Activated naive CD4-positive, alpha-beta T cell treated with anti-CD3 and anti-CD28 coated beads, Interleukin-2, amount 10 ng/mL, durations not matched to agents 7 days and 5 days (primary cell): ENCODE measurements at regions not wholly inside any gene's neighbourhood (a gene's known extent, or its start where the extent isn't known, plus 50 kb on each side); places are given as distances from the start of the nearest gene placed in this dataset.
"Not testable (repeated sequence)": the region's sequence is repeated elsewhere in the genome, so short reads cannot be mapped to it uniquely, and the experiment has no call there.

Experiments used
- CTCF ChIA-PET: fragments of 350-600 bp; sonication (Branson Sonifier 250); formaldehyde crosslinking; loops from one replicate; lab custom pipeline; 2021; ENCODE audit warnings: antibody characterized with exemption; lab: Charles Lee
- DNase-seq: peaks from one replicate; pipeline ENCODE4 v3.0.0-alpha.2; 2020
- H3K27ac Mint-ChIP-seq: one replicate; pipeline ENCODE4 v1.8.0; 2021; ENCODE audit warnings: mild to moderate bottlenecking, moderate library complexity, mixed read lengths
- H3K27me3 Mint-ChIP-seq: one replicate; pipeline ENCODE4 v1.8.0; 2021; ENCODE audit warnings: mild to moderate bottlenecking, mixed read lengths
- H3K36me3 Mint-ChIP-seq: one replicate; pipeline ENCODE4 v1.8.0; 2021; ENCODE audit warnings: mixed read lengths
- H3K4me1 Mint-ChIP-seq: one replicate; pipeline ENCODE4 v1.8.0; 2021; ENCODE audit warnings: mixed read lengths
- H3K4me3 Mint-ChIP-seq: one replicate; pipeline ENCODE4 v1.8.0; 2021; ENCODE audit warnings: mild to moderate bottlenecking, moderate library complexity, mixed read lengths
- H3K9me3 Mint-ChIP-seq: one replicate; pipeline ENCODE4 v1.8.0; 2021; ENCODE audit warnings: mixed read lengths

DNA sequence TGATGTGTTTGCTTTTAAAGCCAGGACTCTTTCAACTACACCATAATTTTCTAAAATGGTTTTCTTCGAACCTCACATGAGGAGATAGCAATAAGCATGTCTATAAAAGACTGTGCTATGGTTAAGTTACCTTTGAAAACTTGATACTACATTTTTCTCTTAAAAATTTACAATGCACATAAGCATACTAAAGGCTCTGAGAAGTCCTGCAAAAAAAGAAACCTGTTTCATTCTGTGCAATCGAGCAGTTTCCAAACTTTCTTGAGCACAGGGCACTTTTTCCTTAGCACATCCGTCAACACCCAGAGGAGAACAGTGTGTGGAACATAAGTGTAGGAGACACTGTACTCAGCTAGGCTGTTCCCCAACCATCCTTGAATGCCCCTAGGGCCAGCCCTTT lies 144.1 kb upstream of the ARHGAP20 start:
- no peak overlapping the region for H3K27ac Mint-ChIP-seq
- H3K4me3 Mint-ChIP-seq, result no peak overlapping the region
- no peaks in the 10 kb centered on the region for H3K36me3 Mint-ChIP-seq
- no peaks in the 10 kb centered on the region for H3K4me1 Mint-ChIP-seq
- no peak for DNase-seq
- H3K27me3 Mint-ChIP-seq, result peaks cover 4% of the 10 kb centered on the region
- CTCF ChIA-PET, result no interaction called here
- H3K9me3 Mint-ChIP-seq, result no peaks in the 10 kb centered on the region

DNA sequence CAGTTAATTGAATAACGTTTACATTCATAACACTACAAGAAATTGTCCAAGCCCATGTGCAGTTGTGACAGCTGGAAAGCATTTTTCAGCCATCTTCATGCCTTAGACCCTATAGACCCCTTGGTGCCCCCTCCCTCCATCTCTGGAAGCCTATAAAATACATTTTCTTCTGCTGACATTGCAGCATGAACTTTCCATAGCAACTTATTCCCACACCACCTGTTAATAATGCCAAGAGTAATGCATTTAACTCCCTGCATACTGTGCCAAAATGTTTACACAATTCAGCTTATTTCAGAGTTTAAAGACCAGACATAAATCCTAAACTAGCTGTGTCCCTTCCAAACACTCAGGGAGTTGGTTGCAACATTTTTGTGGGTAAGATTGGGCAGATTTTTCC lies 143.0 kb upstream of the ARHGAP20 start:
- H3K4me1 Mint-ChIP-seq, result no peaks in the 10 kb centered on the region
- H3K27ac Mint-ChIP-seq, result no peak overlapping the region
- no peaks in the 10 kb centered on the region for H3K36me3 Mint-ChIP-seq
- no peak for DNase-seq
- CTCF ChIA-PET, result no interaction called here
- H3K4me3 Mint-ChIP-seq, result no peak overlapping the region
- no peaks in the 10 kb centered on the region for H3K9me3 Mint-ChIP-seq
- peaks cover 4% of the 10 kb centered on the region for H3K27me3 Mint-ChIP-seq

DNA sequence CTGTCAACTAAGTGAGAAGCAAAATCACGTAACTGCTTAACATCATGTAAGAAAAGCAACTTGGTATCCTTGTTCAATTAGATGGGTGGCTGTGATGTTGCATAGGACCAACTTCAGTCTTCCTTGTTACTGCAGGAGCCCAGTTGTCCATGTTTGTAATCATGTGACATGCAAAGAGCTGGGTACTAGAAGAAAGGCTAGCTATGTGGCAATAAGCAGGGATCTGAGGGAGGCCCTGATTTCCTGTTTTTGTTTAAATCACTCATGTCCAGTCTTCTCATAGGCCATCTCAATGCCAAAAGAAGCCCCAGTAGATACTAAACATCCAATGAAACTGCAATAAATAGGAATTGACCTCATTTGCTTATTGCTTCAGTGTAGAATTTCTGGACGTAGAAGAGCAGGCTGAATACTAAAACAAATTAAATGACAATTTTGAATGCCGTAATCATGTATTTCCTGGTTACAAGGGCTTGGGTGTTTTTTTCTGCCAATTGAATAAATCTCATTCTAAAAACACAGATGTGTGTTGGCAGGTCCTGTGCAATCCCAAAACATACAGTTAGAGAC lies 140.8 kb upstream of the ARHGAP20 start:
- H3K4me3 Mint-ChIP-seq, result no peak overlapping the region
- CTCF ChIA-PET, result no interaction called here
- H3K9me3 Mint-ChIP-seq, result peaks cover 1% of the 10 kb centered on the region
- DNase-seq, result no peak
- H3K36me3 Mint-ChIP-seq, result no peaks in the 10 kb centered on the region
- no peak overlapping the region for H3K27ac Mint-ChIP-seq
- peaks cover 4% of the 10 kb centered on the region for H3K27me3 Mint-ChIP-seq
- H3K4me1 Mint-ChIP-seq, result no peaks in the 10 kb centered on the region

DNA sequence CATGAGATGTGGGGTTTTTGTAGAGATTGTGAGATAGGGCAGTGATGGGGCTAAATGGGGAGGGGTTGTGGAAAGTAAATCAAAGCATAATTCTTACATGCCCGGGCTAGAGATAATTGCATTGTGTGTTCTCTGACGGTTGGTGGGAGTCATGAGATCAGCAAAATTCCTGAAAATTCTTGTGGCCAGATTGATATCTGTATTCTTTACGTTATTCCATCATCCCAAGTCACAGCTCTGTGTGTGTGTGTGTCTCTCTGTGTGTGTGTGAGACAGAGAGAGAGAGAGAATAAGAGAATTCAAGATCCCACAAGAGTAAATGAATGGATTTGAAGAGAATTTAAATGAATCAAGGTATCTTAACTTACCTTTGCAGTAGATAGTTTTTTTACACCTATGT lies 138.6 kb upstream of the ARHGAP20 start:
- H3K4me1 Mint-ChIP-seq, result no peaks in the 10 kb centered on the region
- H3K27me3 Mint-ChIP-seq, result peaks cover 4% of the 10 kb centered on the region
- H3K36me3 Mint-ChIP-seq, result no peaks in the 10 kb centered on the region
- peaks cover 1% of the 10 kb centered on the region for H3K9me3 Mint-ChIP-seq
- H3K4me3 Mint-ChIP-seq, result no peak overlapping the region
- no peak for DNase-seq
- CTCF ChIA-PET, result no interaction called here
- H3K27ac Mint-ChIP-seq, result no peak overlapping the region

DNA sequence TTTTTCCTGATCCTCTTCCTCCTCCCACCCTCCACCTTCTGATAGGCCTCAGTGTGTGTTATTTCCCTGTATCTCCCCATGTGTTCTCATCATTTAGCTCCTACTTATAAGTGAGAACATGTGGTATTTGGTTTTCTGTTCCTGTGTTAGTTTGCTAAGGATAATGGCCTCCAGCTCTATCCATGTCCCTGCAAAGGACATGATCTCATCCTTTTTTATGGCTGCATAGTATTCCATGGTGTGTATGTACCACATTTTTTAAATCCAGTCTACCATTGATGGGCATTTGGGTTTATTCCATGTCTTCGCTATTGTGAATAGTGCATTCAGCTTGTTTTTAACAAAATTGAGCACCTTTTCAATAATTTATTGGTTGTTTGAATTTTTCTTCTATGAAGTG lies 130.8 kb upstream of the ARHGAP20 start:
- H3K27me3 Mint-ChIP-seq, H3K27ac Mint-ChIP-seq, H3K4me3 Mint-ChIP-seq, DNase-seq, CTCF ChIA-PET, H3K9me3 Mint-ChIP-seq, H3K4me1 Mint-ChIP-seq, H3K36me3 Mint-ChIP-seq: not testable (repeated sequence)

DNA sequence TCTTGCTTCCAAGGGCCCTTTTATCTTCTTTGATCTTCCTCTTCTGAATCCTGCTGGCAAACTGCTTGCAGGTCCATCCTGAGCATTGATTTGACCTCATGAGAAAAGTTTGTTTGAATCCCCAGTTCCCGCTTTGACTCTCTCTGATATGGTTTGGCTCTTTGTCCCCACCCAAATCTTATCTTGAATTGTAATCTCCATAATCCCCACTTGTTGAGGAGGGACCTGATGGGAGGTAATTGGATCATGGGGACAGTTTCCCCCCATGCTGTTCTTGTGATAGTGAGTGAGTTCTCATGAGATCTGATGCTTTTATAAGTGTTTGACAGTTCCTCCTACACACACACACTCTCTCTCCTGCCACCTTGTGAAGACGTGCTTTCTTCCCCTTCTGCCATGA lies 126.6 kb upstream of the ARHGAP20 start:
- Mint-ChIP-seq H3K27ac (no peak overlapping the region), H3K4me3 (no peak overlapping the region), H3K36me3 (no peaks in the 10 kb centered on the region), H3K4me1 (peaks cover 2% of the 10 kb centered on the region), H3K9me3 (peaks cover 2% of the 10 kb centered on the region), H3K27me3 (no peaks in the 10 kb centered on the region)
- CTCF ChIA-PET, result no interaction called here
- DNase-seq, result no peak

DNA sequence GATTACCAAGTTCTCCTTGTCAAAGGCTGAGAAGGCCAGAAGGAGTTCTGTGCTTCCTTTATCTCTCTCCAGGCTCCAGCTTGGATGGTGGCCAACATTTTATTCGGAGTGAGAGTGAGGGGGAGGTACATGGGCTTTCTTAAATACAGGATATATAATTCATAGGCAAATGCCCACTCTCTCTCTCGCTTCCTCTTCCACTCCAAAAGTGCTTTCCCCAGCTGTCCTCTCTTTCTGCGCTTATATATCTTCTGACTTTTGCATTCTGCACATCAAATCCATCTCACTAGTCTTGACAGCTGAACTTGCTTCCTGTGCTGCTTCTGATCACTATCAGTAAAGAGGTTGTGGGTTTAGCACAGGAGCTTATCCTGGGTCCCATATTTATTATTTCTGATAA lies 125.4 kb upstream of the ARHGAP20 start:
- DNase-seq, result no peak
- Mint-ChIP-seq H3K4me1 (peaks cover 2% of the 10 kb centered on the region), H3K27ac (no peak overlapping the region), H3K36me3 (no peaks in the 10 kb centered on the region), H3K4me3 (no peak overlapping the region), H3K27me3 (peaks cover under 1% of the 10 kb centered on the region), H3K9me3 (peaks cover 2% of the 10 kb centered on the region)
- CTCF ChIA-PET, result no interaction called here

DNA sequence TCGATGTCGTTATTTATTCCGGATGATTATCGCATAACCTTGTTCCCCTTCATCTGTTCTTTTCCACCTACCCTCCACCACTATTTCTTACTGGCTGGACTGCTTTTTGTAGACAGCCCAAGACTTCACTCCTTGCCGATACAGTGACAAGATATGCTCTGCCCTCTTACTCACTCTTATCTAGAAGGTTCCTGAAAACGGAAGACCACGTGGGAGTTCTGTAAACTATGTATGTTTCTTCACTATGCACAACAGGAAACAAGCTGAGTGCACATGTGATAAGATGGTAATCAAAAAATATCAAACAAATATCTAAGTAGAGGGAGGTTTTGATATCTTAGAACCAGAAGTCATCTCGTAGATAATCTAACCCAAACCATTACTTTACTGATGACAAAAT lies 122.9 kb upstream of the ARHGAP20 start:
- Mint-ChIP-seq H3K4me1 (peaks cover 2% of the 10 kb centered on the region), H3K27ac (no peak overlapping the region), H3K4me3 (no peak overlapping the region), H3K9me3 (peaks cover 2% of the 10 kb centered on the region), H3K36me3 (no peaks in the 10 kb centered on the region), H3K27me3 (peaks cover 3% of the 10 kb centered on the region)
- no peak for DNase-seq
- CTCF ChIA-PET, result no interaction called here

DNA sequence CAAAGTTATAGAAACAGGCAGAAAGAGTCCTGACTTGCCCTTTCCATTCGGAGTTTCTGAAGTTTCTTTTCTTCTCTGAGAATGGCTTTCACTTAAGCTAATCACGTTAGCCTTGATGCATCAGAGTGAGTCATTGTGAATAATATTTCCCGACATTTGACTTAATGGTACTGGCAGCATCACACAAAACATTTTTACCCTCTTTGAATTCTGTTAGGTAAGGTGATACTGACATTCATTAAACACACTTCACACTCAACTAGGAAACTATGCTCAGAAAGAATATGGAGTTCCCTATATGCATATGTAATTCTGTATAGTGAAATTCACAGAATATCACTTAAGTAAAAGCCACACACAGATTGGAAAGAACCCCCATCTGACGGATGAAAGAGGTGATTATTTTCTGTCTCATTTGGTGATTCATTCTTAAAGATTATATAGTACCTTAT lies 120.8 kb upstream of the ARHGAP20 start:
- peaks cover 3% of the 10 kb centered on the region for H3K27me3 Mint-ChIP-seq
- H3K4me3 Mint-ChIP-seq, result no peak overlapping the region
- CTCF ChIA-PET, result interaction anchor here (0.7 kb wide), 1 partner anchor 58 kb away, joined by 3 read pairs; no protein-coding TSS in a partner anchor
- H3K4me1 Mint-ChIP-seq, result peaks cover 2% of the 10 kb centered on the region
- no peak overlapping the region for H3K27ac Mint-ChIP-seq
- H3K36me3 Mint-ChIP-seq, result no peaks in the 10 kb centered on the region
- no peak for DNase-seq
- peaks cover 2% of the 10 kb centered on the region for H3K9me3 Mint-ChIP-seq

DNA sequence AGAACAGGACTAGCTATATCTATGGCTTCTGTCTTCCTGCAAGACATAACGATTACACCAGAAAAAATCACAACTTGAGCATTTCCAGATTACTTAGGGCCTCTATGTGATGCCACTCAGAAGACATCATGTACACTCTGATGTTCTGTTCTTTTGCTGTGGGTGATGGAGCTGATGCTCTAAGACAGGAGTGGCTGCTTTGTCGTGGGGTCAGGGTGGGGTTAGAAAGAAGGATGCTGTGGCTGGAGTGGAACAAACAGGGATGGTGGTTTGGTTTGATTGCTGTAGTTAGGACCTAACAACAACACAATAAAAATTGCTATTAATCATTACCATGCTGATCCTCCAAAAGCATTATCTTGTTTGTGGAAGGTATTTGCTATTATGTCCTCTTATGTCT lies 120.3 kb upstream of the ARHGAP20 start:
- Mint-ChIP-seq H3K27me3 (peaks cover 3% of the 10 kb centered on the region), H3K4me1 (no peaks in the 10 kb centered on the region), H3K9me3 (peaks cover 2% of the 10 kb centered on the region), H3K36me3 (no peaks in the 10 kb centered on the region), H3K27ac (no peak overlapping the region), H3K4me3 (no peak overlapping the region)
- CTCF ChIA-PET, result interaction anchor here (0.7 kb wide), 1 partner anchor 59 kb away, joined by 3 read pairs; no protein-coding TSS in a partner anchor
- DNase-seq, result no peak

DNA sequence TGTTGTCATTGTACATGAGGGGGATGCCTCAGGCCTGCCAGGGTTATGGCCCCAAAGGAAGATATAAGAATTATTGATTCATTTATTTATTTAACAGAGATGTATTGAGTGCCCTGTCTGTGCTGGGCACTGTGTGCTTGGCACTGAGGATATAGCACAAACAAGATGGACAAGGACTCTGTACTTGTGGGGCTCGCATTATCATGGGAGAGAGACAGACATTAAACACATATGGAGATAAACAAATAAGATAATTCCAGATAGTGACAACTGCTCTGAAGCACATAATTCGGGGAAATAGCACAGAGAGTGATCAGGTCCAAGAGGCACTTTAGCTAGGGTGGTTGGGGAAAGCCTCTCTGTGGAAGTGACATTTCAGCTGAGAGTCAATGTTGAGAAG lies 119.8 kb upstream of the ARHGAP20 start:
- Mint-ChIP-seq H3K9me3 (peaks cover 2% of the 10 kb centered on the region), H3K27ac (no peak overlapping the region), H3K4me1 (no peaks in the 10 kb centered on the region), H3K27me3 (peaks cover 3% of the 10 kb centered on the region), H3K36me3 (no peaks in the 10 kb centered on the region), H3K4me3 (no peak overlapping the region)
- DNase-seq, result no peak
- CTCF ChIA-PET, result no interaction called here

DNA sequence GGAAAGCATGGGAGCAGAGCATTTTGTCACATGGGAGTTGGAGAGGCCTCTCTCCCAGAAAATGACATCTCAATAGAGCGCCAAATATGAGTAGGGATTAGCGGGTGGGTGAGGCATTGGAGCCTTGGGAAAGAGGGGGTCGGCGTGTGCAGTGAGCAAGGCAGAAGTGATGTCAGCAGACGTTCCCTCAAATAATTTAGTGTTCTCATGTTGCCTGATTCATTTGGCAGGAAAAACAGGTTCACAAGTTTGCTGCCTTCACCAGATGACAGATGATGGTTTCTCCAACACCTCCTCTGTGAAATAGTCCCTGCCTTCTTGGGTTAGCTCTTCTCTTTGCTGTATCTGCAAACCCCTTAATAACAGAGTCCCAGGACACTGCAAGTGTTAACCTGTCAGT lies 118.5 kb upstream of the ARHGAP20 start:
- H3K36me3 Mint-ChIP-seq, result no peaks in the 10 kb centered on the region
- H3K9me3 Mint-ChIP-seq, result no peaks in the 10 kb centered on the region
- no peaks in the 10 kb centered on the region for H3K4me1 Mint-ChIP-seq
- CTCF ChIA-PET, result no interaction called here
- no peak overlapping the region for H3K27ac Mint-ChIP-seq
- no peak for DNase-seq
- no peak overlapping the region for H3K4me3 Mint-ChIP-seq
- H3K27me3 Mint-ChIP-seq, result peaks cover 3% of the 10 kb centered on the region

DNA sequence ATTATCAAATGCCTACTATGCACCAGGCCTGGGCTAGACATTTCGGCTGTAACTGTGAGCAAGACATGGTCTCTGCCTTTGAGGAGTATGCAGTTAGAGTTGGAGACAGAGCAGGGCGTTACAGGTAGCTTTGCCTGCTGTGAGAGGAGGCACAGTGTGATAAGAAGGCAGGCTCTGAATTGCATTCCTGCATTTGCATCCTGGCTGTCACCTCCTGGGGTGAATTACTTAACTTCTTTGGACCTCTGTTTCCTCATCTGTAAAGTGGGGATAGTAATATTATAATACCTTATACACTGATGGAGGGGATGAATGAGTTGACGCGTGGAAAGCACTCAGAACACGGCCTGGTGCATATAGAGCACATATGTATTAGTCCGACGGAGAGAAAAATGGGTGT lies 118.1 kb upstream of the ARHGAP20 start:
- DNase-seq, result no peak
- Mint-ChIP-seq H3K27me3 (peaks cover 3% of the 10 kb centered on the region), H3K4me1 (no peaks in the 10 kb centered on the region), H3K9me3 (no peaks in the 10 kb centered on the region), H3K27ac (no peak overlapping the region), H3K4me3 (no peak overlapping the region), H3K36me3 (no peaks in the 10 kb centered on the region)
- CTCF ChIA-PET, result interaction anchor here (1.0 kb wide), 1 partner anchor 1096 kb away, joined by 3 read pairs; no protein-coding TSS in a partner anchor

DNA sequence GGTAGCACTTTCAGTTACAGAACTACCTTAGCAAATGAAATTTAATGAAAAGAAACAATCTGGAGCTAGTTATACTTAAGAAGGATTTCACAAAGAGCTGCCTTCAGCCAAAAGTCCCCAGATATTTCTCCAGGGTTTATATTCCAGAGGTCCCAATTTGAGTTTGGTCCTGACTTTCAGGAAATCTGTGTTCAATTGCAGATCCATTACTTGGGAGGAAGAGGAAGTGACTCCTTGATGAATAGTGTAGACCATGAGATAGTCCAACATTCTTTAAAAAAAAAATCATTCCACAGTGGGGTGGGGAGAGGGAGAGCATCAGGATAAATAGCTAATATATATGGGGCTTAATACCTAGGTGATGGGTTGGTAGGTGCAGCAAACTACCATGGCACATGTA lies 117.6 kb upstream of the ARHGAP20 start:
- H3K4me3 Mint-ChIP-seq, result no peak overlapping the region
- no peak for DNase-seq
- CTCF ChIA-PET, result interaction anchor here (1.0 kb wide), 1 partner anchor 1096 kb away, joined by 3 read pairs; no protein-coding TSS in a partner anchor
- no peak overlapping the region for H3K27ac Mint-ChIP-seq
- no peaks in the 10 kb centered on the region for H3K36me3 Mint-ChIP-seq
- no peaks in the 10 kb centered on the region for H3K4me1 Mint-ChIP-seq
- H3K27me3 Mint-ChIP-seq, result peaks cover 3% of the 10 kb centered on the region
- H3K9me3 Mint-ChIP-seq, result no peaks in the 10 kb centered on the region

DNA sequence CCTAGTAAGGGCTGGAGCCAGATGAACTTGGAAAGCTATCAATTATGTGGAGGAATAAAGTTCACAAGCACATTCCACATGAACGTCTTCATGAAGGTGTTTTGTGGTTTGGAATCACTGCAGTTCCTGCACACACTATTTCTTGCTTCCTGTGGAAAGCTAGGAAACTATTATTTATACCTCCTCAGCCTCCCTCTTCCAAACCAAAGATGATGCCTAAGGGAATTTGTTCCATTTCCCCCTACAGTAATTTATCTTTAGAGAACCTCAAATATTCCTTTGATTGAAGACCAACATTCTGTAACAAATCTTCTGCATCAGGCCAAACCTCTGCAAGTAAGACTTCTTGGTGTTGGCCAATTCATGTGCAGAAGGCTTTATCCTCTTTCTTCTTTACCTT lies 115.8 kb upstream of the ARHGAP20 start:
- Mint-ChIP-seq H3K27ac (no peak overlapping the region), H3K9me3 (no peaks in the 10 kb centered on the region), H3K4me3 (no peak overlapping the region), H3K4me1 (no peaks in the 10 kb centered on the region), H3K36me3 (no peaks in the 10 kb centered on the region), H3K27me3 (peaks cover 3% of the 10 kb centered on the region)
- CTCF ChIA-PET, result no interaction called here
- DNase-seq, result no peak
